GM21737 (cell line): ENCODE measurements at regions not wholly inside any gene's neighbourhood (a gene's known extent, or its start where the extent isn't known, plus 50 kb on each side); places are given as distances from the start of the nearest gene placed in this dataset.
"Not testable (repeated sequence)": the region's sequence is repeated elsewhere in the genome, so short reads cannot be mapped to it uniquely, and the experiment has no call there.

ENCODE experiments used
- ATAC-seq: cut with Tn5 transposase; IDR thresholded peaks from one replicate; pipeline ENCODE4 v1.9.1; 2021; ENCODE audit warnings: mild to moderate bottlenecking, moderate library complexity; ENCODE audit not compliant: unreplicated experiment

- no peak for ATAC-seq
Measured at GRCh38 chr7:131071786-131072504, 255.7 kb upstream of the MKLN1 start.

DNA sequence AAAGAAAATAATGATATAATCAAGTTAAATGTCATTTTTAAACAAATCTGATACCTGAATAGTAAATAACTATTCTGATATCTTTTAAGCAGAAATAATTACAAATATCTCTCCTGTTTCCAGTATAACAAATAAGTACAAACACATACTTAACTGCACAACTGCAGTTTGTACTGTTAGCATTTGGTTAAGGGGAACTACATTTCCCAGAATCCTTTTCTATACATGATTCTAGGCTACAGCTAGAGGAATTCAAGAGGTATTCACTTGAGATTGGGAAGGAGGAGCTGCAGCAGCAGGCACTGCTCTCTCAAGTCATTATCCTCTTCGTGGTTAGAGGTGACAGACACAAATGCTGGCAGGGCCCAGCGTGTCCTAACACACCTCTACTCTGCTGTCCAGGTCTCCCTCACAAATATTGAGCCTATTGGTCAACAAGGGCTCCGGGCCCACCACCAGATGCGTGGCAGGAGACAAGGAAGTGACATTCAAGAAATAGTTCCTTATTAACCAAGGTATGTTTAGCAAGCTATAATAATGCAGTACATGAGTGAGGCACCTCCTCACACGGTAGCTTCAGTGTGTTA lies 255.1 kb upstream of the MKLN1 start:
- no peak for ATAC-seq

GRCh38 chr7:131074043-131074442 lies 253.6 kb upstream of the MKLN1 start:
- no peak for ATAC-seq

GRCh38 chr7:131074585-131074984 lies 253.1 kb upstream of the MKLN1 start:
- ATAC-seq: no peak

DNA sequence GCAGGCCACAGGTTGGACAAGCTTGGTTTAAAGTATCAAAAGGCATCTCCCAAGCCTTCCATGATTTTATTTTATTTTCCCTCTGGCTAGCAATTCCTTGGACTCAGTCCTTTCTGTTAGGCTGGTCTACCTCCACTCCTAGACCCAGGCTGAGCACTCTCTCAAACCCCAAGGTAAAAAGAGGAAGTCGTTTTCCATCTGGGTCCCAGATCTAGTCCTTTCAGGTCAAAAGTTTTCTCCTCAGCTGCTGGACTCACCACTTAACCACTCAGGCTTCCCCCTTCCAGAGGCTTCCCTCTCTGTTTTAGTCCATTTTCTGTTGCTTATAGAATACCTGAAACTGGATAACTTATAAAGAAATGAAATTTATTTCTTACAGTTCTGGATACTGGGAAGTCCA lies 252.3 kb upstream of the MKLN1 start:
- ATAC-seq: no peak

- no peak for ATAC-seq
Measured at GRCh38 chr7:131076032-131076431, 251.6 kb upstream of the MKLN1 start.

GRCh38 chr7:131076711-131077181 lies 250.9 kb upstream of the MKLN1 start:
- ATAC-seq: no peak

- no peak for ATAC-seq
Measured at GRCh38 chr7:131077735-131078134, 249.9 kb upstream of the MKLN1 start.

- ATAC-seq: no peak
Measured at GRCh38 chr7:131080754-131081153, 246.9 kb upstream of the MKLN1 start.

- no peak for ATAC-seq
Measured at GRCh38 chr7:131081308-131081707, 246.4 kb upstream of the MKLN1 start.

DNA sequence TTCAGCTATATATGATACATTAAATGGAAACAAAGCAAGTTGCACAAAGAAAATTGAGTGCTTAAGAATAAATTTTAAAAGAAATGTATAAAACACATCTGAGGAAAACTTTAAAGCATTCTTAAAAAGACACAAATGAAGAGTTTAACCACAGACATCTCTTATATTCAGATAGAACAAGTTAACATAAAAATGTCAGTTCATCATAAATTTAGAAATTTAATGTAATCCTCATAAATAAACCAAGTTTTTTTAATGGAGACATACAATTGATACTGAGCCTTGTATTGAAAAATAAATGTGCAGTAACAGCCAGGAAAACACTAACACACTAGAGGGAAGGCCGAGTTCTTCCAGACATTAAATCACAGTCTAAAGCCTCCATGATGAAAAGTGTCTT lies 243.9 kb upstream of the MKLN1 start:
- ATAC-seq: no peak

- ATAC-seq: not testable (repeated sequence)
Measured at GRCh38 chr7:131084336-131084735, 243.3 kb upstream of the MKLN1 start.

DNA sequence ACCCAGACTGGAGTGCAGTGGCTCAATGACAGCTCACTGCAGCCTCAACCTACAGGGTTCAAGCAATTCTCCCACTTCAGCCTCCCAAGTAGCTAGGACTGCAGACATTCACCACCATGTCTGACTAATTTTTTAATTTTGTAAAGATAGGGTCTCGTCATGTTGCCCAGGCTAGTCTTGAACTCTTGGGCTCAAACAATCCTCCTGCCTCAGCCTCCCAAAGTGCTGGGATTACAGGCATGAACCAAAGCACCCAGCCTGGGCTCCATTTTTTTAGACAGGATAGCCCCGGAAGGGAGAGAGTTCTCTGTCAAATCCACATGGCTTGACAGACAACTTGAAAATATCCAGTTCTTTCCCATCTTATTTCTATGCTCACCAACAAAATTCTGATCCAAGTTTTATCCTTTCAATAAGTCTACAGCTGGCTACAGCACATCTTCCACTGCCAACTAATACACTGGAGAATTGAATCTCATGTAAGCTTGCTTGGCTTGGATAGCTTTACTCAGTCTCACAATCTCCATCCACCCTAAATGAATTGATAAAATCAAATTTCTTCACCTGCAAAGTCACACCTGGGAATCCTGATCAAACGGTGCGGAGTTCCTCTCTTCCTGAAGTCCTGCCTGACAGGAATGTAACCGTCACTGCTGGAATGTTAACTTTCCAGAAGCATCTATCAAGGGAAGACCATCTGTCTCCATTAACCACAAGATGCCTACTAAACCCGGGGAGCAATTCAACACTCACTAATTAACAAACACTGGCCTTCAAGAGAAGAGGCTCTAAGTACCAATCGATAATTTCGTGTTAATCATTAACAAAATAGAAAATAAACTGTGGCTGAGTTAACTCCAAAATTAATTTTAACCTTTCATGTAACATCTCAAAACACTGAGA lies 239.7 kb upstream of the MKLN1 start:
- no peak for ATAC-seq

DNA sequence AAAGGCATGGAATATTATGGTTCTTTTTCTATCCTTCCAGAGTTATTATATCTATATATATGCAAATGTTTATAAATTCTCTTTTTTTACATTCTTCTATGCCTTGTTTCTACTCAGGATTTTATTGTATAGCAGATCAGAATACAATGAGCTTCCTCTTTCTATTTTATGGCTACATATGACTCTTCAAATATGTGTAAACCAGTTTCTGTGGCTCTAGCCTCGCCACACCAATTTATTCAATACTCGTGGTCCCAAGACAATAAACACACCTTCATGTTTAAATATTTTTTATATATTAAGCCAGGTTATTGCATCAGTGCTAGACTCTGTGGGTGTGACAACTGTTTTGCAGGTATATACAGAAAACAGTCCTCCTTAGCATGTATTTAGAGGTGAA lies 237.5 kb upstream of the MKLN1 start:
- no peak for ATAC-seq

DNA sequence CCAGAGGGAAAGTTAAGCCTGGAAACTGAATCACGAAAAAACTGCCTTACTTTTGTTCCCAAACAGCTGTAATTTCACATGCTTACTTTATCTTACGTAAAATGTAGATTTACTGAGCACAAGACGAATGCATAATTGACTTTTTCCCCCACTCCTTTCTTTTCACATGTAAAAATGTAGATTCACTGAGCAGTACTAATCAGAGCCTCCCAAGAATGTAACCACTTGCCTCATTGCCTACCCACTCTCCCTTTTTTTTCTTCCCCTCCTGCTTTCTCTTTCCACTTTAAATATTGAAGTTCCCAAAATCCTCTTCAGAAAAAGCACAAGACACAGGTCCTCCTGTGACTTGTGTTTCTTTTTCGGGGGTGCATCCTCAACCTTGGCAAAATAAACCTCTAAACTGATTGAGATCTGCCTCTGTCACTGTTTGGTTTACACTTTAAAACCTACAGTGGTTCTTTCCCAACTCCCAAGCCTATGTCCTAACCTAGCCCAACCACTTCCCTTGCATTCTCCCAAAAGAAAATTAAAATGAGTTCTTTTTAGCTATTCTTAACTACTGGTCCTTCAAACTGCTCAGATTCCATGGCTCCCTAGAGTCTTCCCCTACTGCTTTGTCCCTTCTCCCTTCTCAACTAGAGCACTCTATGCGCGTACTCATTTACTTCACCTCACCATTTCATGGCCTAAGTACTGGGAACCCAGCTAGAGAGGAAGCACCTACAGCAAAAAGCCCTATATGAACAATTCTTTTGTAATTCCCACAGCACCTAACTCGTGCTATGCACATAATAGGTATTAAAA lies 236.6 kb upstream of the MKLN1 start:
- no peak for ATAC-seq

DNA sequence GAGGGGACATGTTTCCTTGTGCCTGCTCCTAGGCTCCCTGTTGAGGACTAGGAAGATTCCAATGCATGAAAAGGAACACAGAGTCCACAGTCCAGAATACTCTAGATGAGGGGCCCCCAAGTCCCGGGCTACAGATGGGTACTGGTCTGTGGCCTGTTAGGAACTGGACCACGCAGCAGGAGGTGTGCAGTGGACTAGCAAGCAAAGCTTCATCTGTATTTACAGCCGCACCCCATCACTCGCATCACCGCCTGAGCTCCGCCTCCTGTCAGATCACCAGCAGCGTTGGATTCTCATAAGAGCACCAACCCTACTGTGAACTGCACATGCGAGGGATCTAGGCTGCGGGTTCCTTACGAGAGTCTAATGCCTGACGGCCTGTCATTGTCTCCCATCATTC lies 233.0 kb upstream of the MKLN1 start:
- ATAC-seq: no peak

DNA sequence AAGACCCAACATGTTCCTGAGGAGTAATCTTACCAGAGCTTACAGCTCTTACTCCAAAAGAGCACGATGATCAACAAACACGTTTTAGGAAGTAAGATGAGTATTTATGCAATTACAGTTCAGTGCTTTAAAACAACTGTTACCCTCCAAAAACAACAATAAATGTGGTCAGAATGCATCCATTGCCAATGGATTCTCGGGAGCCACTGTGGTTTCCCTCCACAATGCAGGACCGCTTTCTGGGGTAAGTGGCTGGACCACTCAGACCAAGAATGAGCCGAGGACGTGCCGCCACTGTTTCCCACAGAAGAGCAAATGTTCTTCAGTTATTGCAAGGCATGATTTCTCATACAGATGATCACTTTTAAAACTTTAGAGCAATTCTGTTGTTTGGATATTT lies 232.3 kb upstream of the MKLN1 start:
- ATAC-seq: no peak

DNA sequence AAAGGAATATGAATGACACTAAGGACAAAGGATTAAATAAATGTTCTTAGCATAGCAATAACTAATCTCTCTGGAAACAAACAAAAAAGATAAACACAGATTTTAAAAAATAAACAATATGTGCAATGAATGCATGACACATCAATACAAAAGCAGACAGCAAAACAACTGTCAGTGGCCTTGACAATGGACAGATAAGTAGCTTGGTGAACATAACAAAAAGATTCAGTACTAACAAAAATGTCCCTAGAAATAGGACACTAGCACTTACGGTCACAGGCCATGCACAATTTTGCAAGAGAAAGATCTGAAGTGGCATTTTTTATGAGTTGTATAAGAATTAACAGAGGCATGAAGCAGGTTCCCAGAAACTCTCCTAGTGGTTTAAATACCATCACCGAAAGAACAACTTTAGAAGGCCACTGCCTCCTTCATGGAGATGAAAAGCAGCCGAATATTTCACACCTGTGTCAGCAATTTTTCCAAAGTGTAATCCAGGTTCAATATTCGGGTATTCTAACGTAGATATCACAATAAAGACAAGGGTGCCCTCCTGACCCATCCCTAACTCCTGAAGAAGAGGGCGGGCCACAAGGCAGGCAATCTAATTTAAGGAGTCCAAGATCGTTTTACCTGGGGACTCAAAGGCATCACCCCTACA lies 231.3 kb upstream of the MKLN1 start:
- no peak for ATAC-seq

GRCh38 chr7:131097662-131098376 lies 229.9 kb upstream of the MKLN1 start:
- no peak for ATAC-seq

DNA sequence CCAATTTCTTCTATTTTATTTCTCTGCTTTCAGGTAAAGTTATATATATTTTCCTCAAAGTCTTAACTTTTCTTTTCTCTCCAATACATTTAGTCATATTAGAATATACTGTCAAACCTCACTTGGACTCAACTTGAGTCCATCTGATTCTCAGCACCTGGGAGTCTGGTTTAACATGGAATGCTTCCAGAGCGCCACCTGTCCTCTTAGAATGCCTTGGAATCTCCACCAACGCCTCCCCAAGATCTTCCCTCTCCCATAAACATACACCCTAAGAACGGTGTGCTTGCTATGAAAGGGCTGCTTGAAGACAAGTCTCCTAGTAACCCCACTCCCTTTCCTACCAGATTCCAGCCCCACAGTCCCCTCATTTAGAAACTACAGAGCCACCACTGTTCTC lies 229.1 kb upstream of the MKLN1 start:
- ATAC-seq: no peak
